ENCODE measurements at regions not wholly inside any gene's neighbourhood (a gene's known extent, or its start where the extent isn't known, plus 50 kb on each side); places are given as distances from the start of the nearest gene placed in this dataset.
"Not testable (repeated sequence)": the region's sequence is repeated elsewhere in the genome, so short reads cannot be mapped to it uniquely, and the experiment has no call there.

DNA sequence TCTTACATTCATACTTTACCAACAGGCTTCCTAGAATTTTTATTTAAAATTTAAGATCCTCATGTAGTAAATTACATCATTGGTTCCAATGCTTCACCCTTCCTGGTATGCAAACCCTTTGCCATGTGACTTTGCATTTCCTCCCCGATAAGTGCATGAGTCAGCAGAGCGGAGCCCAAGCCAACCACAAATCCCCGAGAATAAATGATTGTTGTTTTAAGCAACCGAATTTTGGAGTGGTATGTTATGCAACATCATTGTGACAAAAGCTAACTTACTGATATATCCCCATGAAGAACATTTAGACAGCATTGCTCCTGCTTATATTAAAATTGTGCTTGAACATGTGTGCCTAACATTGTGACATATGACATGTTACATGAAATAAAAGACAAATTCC, 199.4 kb upstream of the DDX53 start:
- DNase-seq (ENCODE audit: low read depth in 3 of 3), result no peak

GRCh38 chrX:22800806-22801205, 199.0 kb upstream of the DDX53 start:
- DNase-seq (ENCODE audit: low read depth in 3 of 3), result no peak

DNA sequence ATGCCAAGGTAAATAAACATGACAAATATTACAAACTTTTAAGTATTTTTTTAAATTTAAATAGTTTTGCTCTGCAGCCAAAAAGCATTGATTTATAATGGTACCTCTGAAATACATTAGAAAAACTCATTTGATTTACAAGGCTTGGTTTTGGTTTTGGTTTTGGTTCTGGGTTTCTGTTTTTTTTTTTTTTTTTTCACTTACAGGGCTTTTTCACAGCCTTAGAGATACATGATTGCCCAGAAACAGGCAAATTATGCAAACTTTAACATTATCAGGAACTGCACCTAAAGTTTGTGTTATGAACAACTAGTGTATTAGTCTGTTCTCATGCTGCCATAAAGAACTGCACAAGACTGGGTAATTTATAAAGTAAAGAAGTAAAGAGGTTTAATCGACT, 196.4 kb upstream of the DDX53 start:
- no peak for DNase-seq (ENCODE audit: low read depth in 3 of 3)

GRCh38 chrX:22810876-22811275, 188.9 kb upstream of the DDX53 start:
- DNase-seq (ENCODE audit: low read depth in 3 of 3), result no peak

- no peak for DNase-seq (ENCODE audit: low read depth in 3 of 3)
Measured at GRCh38 chrX:22818061-22818460, 181.7 kb upstream of the DDX53 start.

DNA sequence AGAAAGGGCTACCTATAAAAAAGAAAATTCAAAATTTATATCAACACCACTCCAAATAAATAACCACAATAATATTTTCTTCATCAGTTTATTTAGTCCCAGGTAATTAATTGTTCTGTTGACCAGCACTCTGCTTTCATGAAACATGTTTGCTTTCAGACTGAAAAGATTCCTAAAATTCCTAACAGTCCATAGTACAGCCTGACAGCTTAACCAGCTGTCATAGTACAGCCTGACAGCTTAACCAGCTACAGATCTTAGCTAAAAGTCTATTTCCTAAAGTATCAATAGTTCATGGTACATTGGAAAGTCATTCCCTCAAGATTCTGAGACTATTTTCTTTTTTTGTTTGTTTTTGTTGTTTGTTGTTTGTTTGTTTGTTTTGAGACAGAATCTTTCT, 144.1 kb upstream of the DDX53 start:
- no peak for DNase-seq (ENCODE audit: low read depth in 3 of 3)

- DNase-seq (ENCODE audit: low read depth in 3 of 3), result no peak
Measured at GRCh38 chrX:22859642-22860041, 140.1 kb upstream of the DDX53 start.

DNA sequence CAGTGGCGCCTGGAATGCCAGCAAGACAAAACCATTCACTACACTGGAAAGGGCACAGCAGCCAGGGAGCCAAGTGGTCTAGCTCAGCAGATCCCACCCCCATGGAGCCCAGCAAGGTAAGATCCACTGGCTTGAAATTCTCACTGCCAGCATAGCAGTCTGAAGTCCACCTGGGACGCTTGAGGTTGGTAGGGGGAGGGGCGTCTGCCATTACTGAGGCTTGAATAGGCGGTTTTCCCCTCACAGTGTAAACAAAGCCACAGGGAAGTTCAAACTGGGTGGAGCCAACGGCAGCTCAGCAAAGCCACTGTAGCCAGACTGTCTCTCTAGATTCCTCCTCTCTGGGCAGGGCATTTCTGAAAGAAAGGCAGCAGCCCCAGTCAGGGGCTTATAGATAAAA, 133.0 kb upstream of the DDX53 start:
- DNase-seq (ENCODE audit: low read depth in 3 of 3), result not testable (repeated sequence)

GRCh38 chrX:22882543-22882942, 117.2 kb upstream of the DDX53 start:
- no peak for DNase-seq (ENCODE audit: low read depth in 3 of 3)

DNA sequence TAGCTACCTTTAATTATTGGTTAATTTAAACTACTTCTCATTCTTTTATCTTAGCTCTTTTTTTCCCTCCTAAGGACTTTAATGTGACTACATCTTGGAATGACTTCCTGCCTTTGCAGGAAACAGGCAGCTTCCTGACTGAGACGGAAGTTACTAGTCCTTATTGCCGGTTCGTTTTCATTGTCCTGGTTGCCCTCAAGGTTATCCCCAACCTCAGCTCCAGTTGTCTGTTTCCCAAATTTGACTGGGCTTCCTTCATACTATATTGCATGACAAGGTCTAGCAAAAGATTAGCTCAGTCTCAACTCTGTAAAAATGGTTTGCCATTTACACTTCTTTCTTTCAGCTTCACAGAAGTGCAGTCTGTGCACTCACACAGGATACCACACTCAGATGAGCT, 109.9 kb upstream of the DDX53 start:
- no peak for DNase-seq (ENCODE audit: low read depth in 3 of 3)

GRCh38 chrX:22912616-22913015, 87.1 kb upstream of the DDX53 start:
- DNase-seq (ENCODE audit: low read depth in 3 of 3), result no peak

DNA sequence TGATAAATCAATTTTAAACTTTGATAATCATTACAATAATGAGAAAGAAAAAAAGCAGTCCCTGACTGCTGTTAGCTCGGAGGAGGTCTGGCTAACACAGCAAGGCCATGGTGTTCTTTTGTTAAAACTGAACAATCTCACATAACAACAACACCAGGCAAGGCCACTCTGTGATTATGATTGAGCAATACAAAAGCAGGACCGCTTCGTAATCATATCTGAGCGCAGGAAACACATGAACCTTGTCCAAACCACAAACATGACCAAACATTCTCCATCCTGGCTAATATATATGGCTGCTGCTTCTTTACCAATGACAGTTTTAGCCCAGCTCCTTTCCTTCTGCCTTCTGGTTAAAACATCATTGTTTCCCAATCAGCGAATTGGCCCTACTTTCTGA, 76.8 kb upstream of the DDX53 start:
- DNase-seq (ENCODE audit: low read depth in 3 of 3), result no peak

DNA sequence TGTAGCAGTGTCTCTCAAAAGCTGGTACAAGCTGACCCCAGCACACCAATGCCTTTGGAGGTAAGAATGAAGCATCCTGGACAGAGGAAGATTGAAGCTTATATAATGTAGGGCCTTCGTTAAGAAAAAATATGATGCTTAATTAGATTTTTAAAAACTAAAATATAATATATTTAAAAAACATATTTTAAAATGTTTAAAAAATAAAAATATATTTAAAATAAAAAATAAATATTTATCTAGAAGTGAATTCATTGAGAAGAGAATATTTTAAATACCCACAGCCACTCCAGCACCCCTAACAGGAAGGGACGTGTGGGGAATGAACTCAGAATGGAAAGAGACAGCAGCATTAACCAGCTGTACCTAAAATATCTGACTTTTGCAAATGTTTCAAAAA, 65.1 kb upstream of the DDX53 start:
- DNase-seq (ENCODE audit: low read depth in 3 of 3), result no peak

DNA sequence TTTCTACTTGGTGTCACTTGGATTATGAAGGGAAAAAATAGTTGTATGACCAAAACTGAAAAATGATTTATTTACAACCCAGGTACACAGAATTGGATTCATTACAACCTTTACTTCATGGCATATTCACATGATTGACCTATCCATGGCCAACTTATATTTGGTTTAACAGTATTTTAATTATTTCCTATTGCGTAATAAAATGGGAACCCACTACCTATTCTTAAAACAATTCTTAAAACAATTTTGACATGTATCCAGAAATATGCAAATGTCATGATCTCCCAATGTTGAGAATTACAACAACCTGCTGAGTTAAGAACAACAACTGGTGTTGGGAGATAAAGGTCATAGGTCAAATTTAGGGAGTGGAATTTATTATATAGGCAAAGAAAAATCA, 54.8 kb upstream of the DDX53 start:
- DNase-seq (ENCODE audit: low read depth in 3 of 3), result no peak

All from stimulated activated CD4-positive, alpha-beta T cell treated with anti-CD3 and anti-CD28 coated beads, TNF-alpha, amount 100 ng/mL, for 48 hours (primary cell).